Heart left ventricle (tissue), 16 donors: ENCODE measurements at regions not wholly inside any gene's neighbourhood (a gene's known extent, or its start where the extent isn't known, plus 50 kb on each side); places are given as distances from the start of the nearest gene placed in this dataset.
"Not testable (repeated sequence)": the region's sequence is repeated elsewhere in the genome, so short reads cannot be mapped to it uniquely, and the experiment has no call there.

Experiments
- ATAC-seq, 4 donors: fragments of 200-7000 bp; cut with Tn5 transposase; one replicate each; pipeline ENCODE4 v1.9.1; 2020 to 2022; ENCODE audit warnings: moderate library complexity in 4 of 4, mild to moderate bottlenecking in 3 of 4, moderate number of reproducible peaks in 1 of 4
- DNase-seq, 5 donors: peaks; one replicate each; pipeline ENCODE4 v3.0.0-alpha.2; 2020
- H3K27ac ChIP-seq, 12 donors: fragments of 200-600 bp; sonication (generic) in 4 of 12; one replicate each; pipeline versions ENCODE4 v1.5.0 to v1.8.0; 2016 to 2022; ENCODE audit warnings: mild to moderate bottlenecking in 2 of 12
- H3K27me3 ChIP-seq, 9 donors: fragments of 200-600 bp; sonication (generic) in 2 of 9; one replicate each; pipeline versions ENCODE4 v1.5.1 to v1.8.0; 2016 to 2022; ENCODE audit warnings: mild to moderate bottlenecking in 3 of 9
- H3K36me3 ChIP-seq, 9 donors: fragments of 200-600 bp; sonication (generic) in 2 of 9; one replicate each; pipeline versions ENCODE4 v1.5.0 to v1.8.0; 2018 to 2022; ENCODE audit warnings: mild to moderate bottlenecking in 2 of 9
- H3K4me1 ChIP-seq, 12 donors: fragments of 200-600 bp; sonication (generic) in 4 of 12; one replicate each; pipeline versions ENCODE4 v1.5.0 to v1.8.0; 2016 to 2022; ENCODE audit warnings: mild to moderate bottlenecking in 3 of 12
- H3K4me3 ChIP-seq, 12 donors: fragments of 200-600 bp; sonication (generic) in 4 of 12; one replicate each; pipeline versions ENCODE4 v1.5.0 to v1.8.0; 2017 to 2022; ENCODE audit warnings: mild to moderate bottlenecking in 9 of 12, moderate library complexity in 4 of 12
- H3K9me3 ChIP-seq, 12 donors: fragments of 200-600 bp; sonication (generic) in 4 of 12; one replicate each; pipeline versions ENCODE4 v1.5.0 to v1.8.0; 2016 to 2022; ENCODE audit warnings: mild to moderate bottlenecking in 1 of 12
- POLR2A ChIP-seq, 2 donors: fragments of 450-650 bp; IDR thresholded peaks; one replicate each; pipeline ENCODE4 v1.6.1; 2017; ENCODE audit warnings: antibody characterized with exemption in 2 of 2, mild to moderate bottlenecking in 2 of 2, moderate library complexity in 2 of 2
- WGBS, 4 donors: extraction: QIAGEN DNeasy Blood & Tissue Kit in 2 of 4; methylation state at CpG; one replicate each; pipeline versions ENCODE4 v1.1.5 to v1.1.7; 2013 to 2018; 5-methylcytosine and 5-hydroxymethylcytosine counted together
- intact Hi-C, 10 donors: fragments of 100-400 bp; cut with DNase I; formaldehyde crosslinking; loops; one replicate each; pipeline versions ENCODE4 v1.11.1 to v1.14.2; 2022
- TF ChIP-seq, protein P1 (sequence below), 12 donors: fragments of 200-600 bp; sonication (generic) in 4 of 12; IDR thresholded peaks; one replicate each; pipeline versions ENCODE4 v1.5.0 to v1.8.0; 2018 to 2022; ENCODE audit warnings: antibody characterized with exemption in 12 of 12, mild to moderate bottlenecking in 5 of 12
- donor health status: ischemic (EF 13 %, LVEDD 7.1; RV severe dilation, severe dysfunction).
- donor health status: healthy with polysubstance abuse.
- donor health status: DM: no; HTN: yes; CAD: no.
- donor health status: DM: no; HTN: no; CAD: no.
- donor health status: ischemic (EF 25% LVEDD 6.9; RV normal size, moderate dysfunction).
- donor health status: ischemic (EF 25% LVEDD 5.7; RV mildly dilated, moderate dysfunction).
- donor health status: healthy.
- donor health status: DM: yes; HTN: yes; CAD: no.
- donor health status: ischemic (EF 35%, LVEDD 5.7; RV mildly dilated, moderate dysfunction).
- donor health status: nonischemic (EF 11% LVEDD 7.7; RV severe dilation, severe dysfunction).
- donor health status: DM: yes; HTN: yes; CAD: no.
- donor health status: PGD.
- donor health status: ischemic (EF 29% LVEDD 5.4; RV normal size, mild dysfunction).
- donor health status: nonischemic (EF 23%, LVEDD 6.1; RV moderate dilation, normal function).

DNA sequence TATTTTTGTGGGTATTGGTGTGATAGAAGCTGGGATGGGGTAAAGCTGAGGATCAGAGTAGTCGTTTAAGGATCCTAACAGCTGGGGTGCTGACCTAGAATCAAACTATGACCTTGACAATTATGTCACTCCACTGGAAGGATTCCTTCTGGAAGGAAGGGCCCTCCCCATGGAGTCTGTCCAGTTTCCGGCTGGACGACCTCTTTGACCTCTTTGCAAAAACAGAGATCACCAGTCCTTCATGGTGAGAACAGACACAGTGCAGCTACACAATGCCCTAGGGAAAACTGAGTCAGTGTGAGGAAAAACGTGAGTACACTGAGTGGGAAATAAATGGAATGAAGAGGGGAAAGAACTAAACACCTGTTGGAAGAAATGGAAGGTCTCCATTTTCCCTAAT, 445.6 kb downstream of the MAT2B start:
- intact Hi-C loops, result no loop called here
- TF ChIP-seq, protein P1, sequence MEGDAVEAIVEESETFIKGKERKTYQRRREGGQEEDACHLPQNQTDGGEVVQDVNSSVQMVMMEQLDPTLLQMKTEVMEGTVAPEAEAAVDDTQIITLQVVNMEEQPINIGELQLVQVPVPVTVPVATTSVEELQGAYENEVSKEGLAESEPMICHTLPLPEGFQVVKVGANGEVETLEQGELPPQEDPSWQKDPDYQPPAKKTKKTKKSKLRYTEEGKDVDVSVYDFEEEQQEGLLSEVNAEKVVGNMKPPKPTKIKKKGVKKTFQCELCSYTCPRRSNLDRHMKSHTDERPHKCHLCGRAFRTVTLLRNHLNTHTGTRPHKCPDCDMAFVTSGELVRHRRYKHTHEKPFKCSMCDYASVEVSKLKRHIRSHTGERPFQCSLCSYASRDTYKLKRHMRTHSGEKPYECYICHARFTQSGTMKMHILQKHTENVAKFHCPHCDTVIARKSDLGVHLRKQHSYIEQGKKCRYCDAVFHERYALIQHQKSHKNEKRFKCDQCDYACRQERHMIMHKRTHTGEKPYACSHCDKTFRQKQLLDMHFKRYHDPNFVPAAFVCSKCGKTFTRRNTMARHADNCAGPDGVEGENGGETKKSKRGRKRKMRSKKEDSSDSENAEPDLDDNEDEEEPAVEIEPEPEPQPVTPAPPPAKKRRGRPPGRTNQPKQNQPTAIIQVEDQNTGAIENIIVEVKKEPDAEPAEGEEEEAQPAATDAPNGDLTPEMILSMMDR (IDR thresholded peaks at IDR 0.05), result no peak
- peak in 3 of 4 donors; percentile 27 to 73 (median 30) for ATAC-seq

DNA sequence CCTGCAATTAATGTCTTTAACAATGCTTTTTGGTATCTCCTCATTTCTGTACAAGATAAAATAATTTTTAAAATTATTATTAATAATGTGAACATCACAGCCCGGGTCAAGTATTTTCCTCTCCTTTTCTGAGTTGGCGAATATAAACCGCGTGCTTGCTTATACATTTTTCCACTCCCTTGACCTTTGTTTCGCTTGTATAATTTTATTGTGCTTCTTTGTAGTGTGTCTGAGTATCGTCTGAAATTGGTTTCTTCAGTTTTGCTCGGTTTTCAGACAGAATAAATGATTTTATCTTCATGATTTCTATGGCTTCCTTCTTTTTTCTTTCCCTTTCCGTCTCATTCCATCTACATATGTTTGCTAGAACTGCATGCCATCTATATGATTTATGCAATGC, 448.5 kb downstream of the MAT2B start:
- peaks cover 0 to 3% (median 0%) of the 10 kb centered on the region in 12 donors for H3K4me1 ChIP-seq
- H3K36me3 ChIP-seq, result no peaks in the 10 kb centered on the region
- H3K9me3 ChIP-seq, result peaks cover 0 to 7% (median 0%) of the 10 kb centered on the region in 12 donors
- no peak overlapping the region for H3K27ac ChIP-seq
- intact Hi-C loops, result no loop called here
- no peak for ATAC-seq
- DNase-seq, result no peak
- TF ChIP-seq POLR2A (IDR thresholded peaks at IDR 0.05), result no peak
- TF ChIP-seq, protein P1 (IDR thresholded peaks at IDR 0.05), result no peak
- no peak overlapping the region for H3K4me3 ChIP-seq
- no peaks in the 10 kb centered on the region for H3K27me3 ChIP-seq
- 72 to 87% (median 78%) methylated on average over 8 of the region's 8 CpGs for WGBS, 4 donors

More for the DNA sequence above, 445.6 kb downstream of the MAT2B start:
- Histone ChIP-seq H3K9me3 (no peaks in the 10 kb centered on the region), H3K36me3 (no peaks in the 10 kb centered on the region), H3K4me1 (peaks cover 0 to 5% (median 0%) of the 10 kb centered on the region in 12 donors), H3K27me3 (no peaks in the 10 kb centered on the region), H3K27ac (no peak overlapping the region), H3K4me3 (no peak overlapping the region)
- peak in 2 of 5 donors; percentile 33 to 38 for DNase-seq
- 27 to 46% (median 33%) methylated on average over 4 of the region's 4 CpGs for WGBS, 4 donors

DNA sequence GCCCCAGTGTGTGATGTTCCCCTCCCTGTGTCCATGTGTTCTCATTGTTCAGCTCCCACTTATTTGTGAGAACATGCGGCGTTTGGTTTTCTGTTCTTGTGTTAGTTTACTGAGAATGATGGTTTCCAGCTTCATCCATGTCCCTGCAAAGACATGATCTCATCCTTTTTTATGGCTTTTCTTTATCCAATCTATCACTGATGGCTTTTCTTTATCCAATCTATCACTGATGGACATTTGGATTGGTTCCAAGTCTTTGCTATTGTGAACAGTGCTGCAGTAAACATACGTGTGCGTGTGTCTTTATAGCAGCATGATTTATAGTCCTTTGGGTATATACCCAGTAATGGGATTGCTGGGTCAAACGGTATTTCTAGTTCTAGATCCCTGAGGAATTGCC, 455.8 kb downstream of the MAT2B start:
- H3K4me1 ChIP-seq, H3K9me3 ChIP-seq, H3K4me3 ChIP-seq, H3K27ac ChIP-seq, intact Hi-C loops, H3K36me3 ChIP-seq, H3K27me3 ChIP-seq, DNase-seq, ATAC-seq: not testable (repeated sequence)
- 84 to 90% (median 85%) methylated on average over 5 of the region's 5 CpGs for WGBS, 4 donors

DNA sequence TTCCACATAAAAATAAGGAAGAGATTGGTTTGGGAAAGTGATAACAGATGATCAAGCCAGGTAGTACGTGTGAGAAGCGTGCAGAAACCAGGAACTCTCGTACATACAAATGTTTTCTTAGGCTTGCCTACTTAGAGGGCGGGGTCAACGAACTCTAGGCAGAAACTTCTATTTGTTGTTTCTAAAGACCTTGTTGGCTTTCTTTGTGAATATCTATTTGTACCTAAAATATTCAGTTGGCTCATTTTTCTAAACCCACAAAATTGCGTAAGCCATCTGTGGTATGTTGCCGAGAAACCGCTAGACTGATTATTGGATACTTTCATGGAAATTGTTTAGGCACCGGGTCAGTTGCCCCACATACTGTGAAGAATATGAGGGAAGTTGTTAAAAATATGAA, 458.5 kb downstream of the MAT2B start:
- Histone ChIP-seq H3K27me3 (no peaks in the 10 kb centered on the region), H3K36me3 (no peaks in the 10 kb centered on the region), H3K9me3 (no peaks in the 10 kb centered on the region), H3K27ac (no peak overlapping the region), H3K4me1 (no peaks in the 10 kb centered on the region), H3K4me3 (no peak overlapping the region)
- intact Hi-C loops, result no loop called here
- ATAC-seq, result no peak
- 83 to 91% (median 86%) methylated on average over 9 of the region's 9 CpGs for WGBS, 4 donors
- TF ChIP-seq, protein P1 (IDR thresholded peaks at IDR 0.05), result no peak
- TF ChIP-seq POLR2A (IDR thresholded peaks at IDR 0.05), result no peak
- no peak for DNase-seq

DNA sequence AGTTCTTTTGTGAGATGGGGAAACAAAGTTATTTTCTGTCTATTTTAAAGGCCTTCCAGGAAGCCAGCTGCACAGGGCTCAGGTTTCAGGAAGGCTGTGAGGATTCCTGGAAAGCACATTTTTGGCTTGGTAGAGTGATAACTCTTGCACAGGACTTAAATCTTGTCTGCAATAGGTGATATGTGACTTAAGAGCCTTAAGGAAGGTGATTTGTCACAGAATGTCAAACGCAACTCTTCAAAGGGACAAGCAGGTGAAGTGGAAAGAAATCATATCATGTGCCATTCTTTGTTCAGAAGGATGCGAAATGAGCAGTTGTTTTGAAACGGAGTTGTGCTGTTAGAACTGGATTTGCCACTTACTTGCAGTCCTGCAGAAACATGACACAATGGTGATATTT, 459.3 kb downstream of the MAT2B start:
- Histone ChIP-seq H3K27me3 (no peaks in the 10 kb centered on the region), H3K4me3 (no peak overlapping the region), H3K36me3 (no peaks in the 10 kb centered on the region), H3K4me1 (no peaks in the 10 kb centered on the region), H3K27ac (no peak overlapping the region), H3K9me3 (no peaks in the 10 kb centered on the region)
- WGBS, 4 donors, result 56 to 73% (median 60%) methylated on average over 3 of the region's 3 CpGs
- no peak for DNase-seq
- TF ChIP-seq POLR2A (IDR thresholded peaks at IDR 0.05), result no peak
- TF ChIP-seq, protein P1 (IDR thresholded peaks at IDR 0.05), result no peak
- intact Hi-C loops, result no loop called here
- no peak for ATAC-seq
